Ovary (tissue), 3 donors: ENCODE measurements at regions not wholly inside any gene's neighbourhood (a gene's known extent, or its start where the extent isn't known, plus 50 kb on each side); places are given as distances from the start of the nearest gene placed in this dataset.

Experiments
- CTCF ChIP-seq, 3 donors: fragments of 450-650 bp in 2 of 3; fragments of 200-600 bp in 1 of 3; IDR thresholded peaks; one replicate each; pipeline versions ENCODE4 v1.5.1 to v1.8.0; 2016 to 2022; ENCODE audit warnings: antibody characterized with exemption in 3 of 3, mild to moderate bottlenecking in 1 of 3
- POLR2A ChIP-seq: fragments of 450-650 bp; IDR thresholded peaks from one replicate; pipeline ENCODE4 v1.6.1; 2017; ENCODE audit warnings: antibody characterized with exemption, mild to moderate bottlenecking, moderate library complexity
- donor health status: DM: no; HTN: no; CAD: no.

GRCh38 chr14:56367416-56367815 is 212.2 kb upstream of the TMEM260 start:
- no peak for TF ChIP-seq CTCF (IDR thresholded peaks at IDR 0.05)
- no peak for TF ChIP-seq POLR2A
